HFFc6 (cell line): ENCODE measurements at regions not wholly inside any gene's neighbourhood (a gene's known extent, or its start where the extent isn't known, plus 50 kb on each side); places are given as distances from the start of the nearest gene placed in this dataset.

ENCODE experiments used
- DNase-seq: peaks from one replicate; pipeline ENCODE4 v3.0.0-alpha.2; 2018
- H3K27ac Mint-ChIP-seq: 2 replicates; pipeline ENCODE4 v1.8.0; 2020; ENCODE audit warnings: mild to moderate bottlenecking, mixed read lengths
- H3K27me3 Mint-ChIP-seq: 2 replicates; pipeline ENCODE4 v1.8.0; 2021; ENCODE audit warnings: mild to moderate bottlenecking, moderate library complexity, mixed read lengths; ENCODE audit not compliant: insufficient read depth
- H3K36me3 Mint-ChIP-seq: 2 replicates; pipeline ENCODE4 v1.8.0; 2021; ENCODE audit warnings: low read depth, mixed read lengths
- H3K4me1 Mint-ChIP-seq: 2 replicates; pipeline ENCODE4 v1.8.0; 2020; ENCODE audit warnings: low read depth, mixed read lengths
- H3K4me3 Mint-ChIP-seq: 2 replicates; pipeline ENCODE4 v1.8.0; 2020; ENCODE audit warnings: mild to moderate bottlenecking, moderate library complexity, mixed read lengths
- H3K9me3 Mint-ChIP-seq: 2 replicates; pipeline ENCODE4 v1.8.0; 2020; ENCODE audit warnings: mild to moderate bottlenecking, mixed read lengths
- TF ChIP-seq, protein P1 (sequence below): fragments of 200-600 bp; sonication (generic); IDR thresholded peaks from 2 replicates; pipeline ENCODE4 v1.5.0; 2021; ENCODE audit warnings: antibody characterized with exemption, mild to moderate bottlenecking

- H3K27ac Mint-ChIP-seq = no peak overlapping the region
- H3K9me3 Mint-ChIP-seq = peaks cover 4% of the 10 kb centered on the region; the same call in 1 of the 2 replicates
- no peak for DNase-seq
- no peak overlapping the region for H3K4me3 Mint-ChIP-seq
- H3K27me3 Mint-ChIP-seq = peaks cover 10% of the 10 kb centered on the region
- no peaks in the 10 kb centered on the region for H3K36me3 Mint-ChIP-seq
- TF ChIP-seq, protein P1, sequence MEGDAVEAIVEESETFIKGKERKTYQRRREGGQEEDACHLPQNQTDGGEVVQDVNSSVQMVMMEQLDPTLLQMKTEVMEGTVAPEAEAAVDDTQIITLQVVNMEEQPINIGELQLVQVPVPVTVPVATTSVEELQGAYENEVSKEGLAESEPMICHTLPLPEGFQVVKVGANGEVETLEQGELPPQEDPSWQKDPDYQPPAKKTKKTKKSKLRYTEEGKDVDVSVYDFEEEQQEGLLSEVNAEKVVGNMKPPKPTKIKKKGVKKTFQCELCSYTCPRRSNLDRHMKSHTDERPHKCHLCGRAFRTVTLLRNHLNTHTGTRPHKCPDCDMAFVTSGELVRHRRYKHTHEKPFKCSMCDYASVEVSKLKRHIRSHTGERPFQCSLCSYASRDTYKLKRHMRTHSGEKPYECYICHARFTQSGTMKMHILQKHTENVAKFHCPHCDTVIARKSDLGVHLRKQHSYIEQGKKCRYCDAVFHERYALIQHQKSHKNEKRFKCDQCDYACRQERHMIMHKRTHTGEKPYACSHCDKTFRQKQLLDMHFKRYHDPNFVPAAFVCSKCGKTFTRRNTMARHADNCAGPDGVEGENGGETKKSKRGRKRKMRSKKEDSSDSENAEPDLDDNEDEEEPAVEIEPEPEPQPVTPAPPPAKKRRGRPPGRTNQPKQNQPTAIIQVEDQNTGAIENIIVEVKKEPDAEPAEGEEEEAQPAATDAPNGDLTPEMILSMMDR = no peak
- H3K4me1 Mint-ChIP-seq = 0 out of 2 replicates have a peak, but pooled peaks cover under 1% of the 10 kb centered on the region
Measured at GRCh38 chr14:55873169-55873568, 245.0 kb upstream of the PELI2 start.

GRCh38 chr14:55874785-55875184, 243.4 kb upstream of the PELI2 start:
- H3K36me3 Mint-ChIP-seq = no peaks in the 10 kb centered on the region
- no peak for DNase-seq
- TF ChIP-seq, protein P1 = no peak

GRCh38 chr14:55877942-55878341, 240.3 kb upstream of the PELI2 start:
- no peak overlapping the region for H3K4me3 Mint-ChIP-seq
- no peak for DNase-seq

More at GRCh38 chr14:55874785-55875184, 243.4 kb upstream of the PELI2 start:
- Mint-ChIP-seq H3K27me3 (peaks cover 12% of the 10 kb centered on the region), H3K4me3 (no peak overlapping the region), H3K4me1 (no peaks in the 10 kb centered on the region), H3K9me3 (peaks cover 4% of the 10 kb centered on the region; the same call in 1 of the 2 replicates), H3K27ac (no peak overlapping the region)

GRCh38 chr14:55881577-55882241, 236.5 kb upstream of the PELI2 start:
- H3K36me3 Mint-ChIP-seq = no peaks in the 10 kb centered on the region
- H3K4me1 Mint-ChIP-seq = peaks cover 16% of the 10 kb centered on the region
- 0 out of 2 replicates have a peak overlapping the region, but pooled peaks have one; percentile 3 for H3K27ac Mint-ChIP-seq
- peak; percentile 7 for DNase-seq
- TF ChIP-seq, protein P1 = no peak
- no peaks in the 10 kb centered on the region for H3K9me3 Mint-ChIP-seq
- H3K27me3 Mint-ChIP-seq = peaks cover 7% of the 10 kb centered on the region
- H3K4me3 Mint-ChIP-seq = no peak overlapping the region

More at GRCh38 chr14:55877942-55878341, 240.3 kb upstream of the PELI2 start:
- H3K27me3 Mint-ChIP-seq = peaks cover 13% of the 10 kb centered on the region
- peaks cover 10% of the 10 kb centered on the region for H3K4me1 Mint-ChIP-seq
- no peak overlapping the region for H3K27ac Mint-ChIP-seq
- TF ChIP-seq, protein P1 = no peak
- H3K36me3 Mint-ChIP-seq = no peaks in the 10 kb centered on the region
- H3K9me3 Mint-ChIP-seq = no peaks in the 10 kb centered on the region

- peaks cover 16% of the 10 kb centered on the region for H3K4me1 Mint-ChIP-seq
- no peak for DNase-seq
Measured at GRCh38 chr14:55884819-55885218, 233.4 kb upstream of the PELI2 start.

More at GRCh38 chr14:55884819-55885218, 233.4 kb upstream of the PELI2 start:
- Mint-ChIP-seq H3K9me3 (no peaks in the 10 kb centered on the region), H3K4me3 (no peak overlapping the region), H3K27ac (no peak overlapping the region), H3K27me3 (peaks cover 9% of the 10 kb centered on the region), H3K36me3 (no peaks in the 10 kb centered on the region)
- TF ChIP-seq, protein P1 = no peak
